Activated naive CD8-positive, alpha-beta T cell treated with anti-CD3 and anti-CD28 coated beads for 36 hours (primary cell): ENCODE measurements at regions not wholly inside any gene's neighbourhood (a gene's known extent, or its start where the extent isn't known, plus 50 kb on each side); places are given as distances from the start of the nearest gene placed in this dataset.
"Not testable (repeated sequence)": the region's sequence is repeated elsewhere in the genome, so short reads cannot be mapped to it uniquely, and the experiment has no call there.

Experiments used
- DNase-seq: peaks from one replicate; pipeline ENCODE4 v3.0.0; 2021
- H3K27ac Mint-ChIP-seq: one replicate; pipeline ENCODE4 v1.8.0; 2022; ENCODE audit warnings: mild to moderate bottlenecking, moderate library complexity, mixed read lengths
- H3K27me3 Mint-ChIP-seq: one replicate; pipeline ENCODE4 v1.8.0; 2022; ENCODE audit warnings: mild to moderate bottlenecking, mixed read lengths
- H3K36me3 Mint-ChIP-seq: one replicate; pipeline ENCODE4 v1.8.0; 2021; ENCODE audit warnings: mild to moderate bottlenecking, mixed read lengths
- H3K4me1 Mint-ChIP-seq: one replicate; pipeline ENCODE4 v1.8.0; 2021; ENCODE audit warnings: mixed read lengths
- H3K4me3 Mint-ChIP-seq: one replicate; pipeline ENCODE4 v1.8.0; 2022; ENCODE audit warnings: mild to moderate bottlenecking, moderate library complexity, mixed read lengths
- H3K9me3 Mint-ChIP-seq: one replicate; pipeline ENCODE4 v1.8.0; 2022; ENCODE audit warnings: mixed read lengths

DNA sequence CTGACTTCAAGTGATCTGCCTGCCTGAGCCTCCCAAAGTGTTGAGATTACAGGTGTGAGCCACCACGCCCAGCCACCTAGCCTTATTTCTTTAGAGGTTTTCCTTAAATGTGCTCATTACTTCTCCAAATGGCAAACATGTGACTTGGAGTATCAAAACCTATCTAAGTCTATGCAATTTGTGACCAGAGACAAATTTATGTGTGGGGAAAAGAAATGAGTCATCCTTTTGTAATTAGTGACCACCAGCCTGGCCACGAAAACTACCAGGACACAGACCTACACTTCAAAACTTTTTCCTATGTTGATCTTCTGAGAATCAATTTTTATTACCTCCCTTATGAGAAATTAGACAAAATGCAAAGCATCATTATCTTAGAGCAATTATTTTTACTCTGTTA lies 64.6 kb upstream of the OGFRL1 start:
- Mint-ChIP-seq H3K9me3 (no peaks in the 10 kb centered on the region), H3K27ac (no peak overlapping the region), H3K4me3 (no peak overlapping the region), H3K36me3 (no peaks in the 10 kb centered on the region), H3K27me3 (no peaks in the 10 kb centered on the region), H3K4me1 (peaks cover 22% of the 10 kb centered on the region)
- no peak for DNase-seq

DNA sequence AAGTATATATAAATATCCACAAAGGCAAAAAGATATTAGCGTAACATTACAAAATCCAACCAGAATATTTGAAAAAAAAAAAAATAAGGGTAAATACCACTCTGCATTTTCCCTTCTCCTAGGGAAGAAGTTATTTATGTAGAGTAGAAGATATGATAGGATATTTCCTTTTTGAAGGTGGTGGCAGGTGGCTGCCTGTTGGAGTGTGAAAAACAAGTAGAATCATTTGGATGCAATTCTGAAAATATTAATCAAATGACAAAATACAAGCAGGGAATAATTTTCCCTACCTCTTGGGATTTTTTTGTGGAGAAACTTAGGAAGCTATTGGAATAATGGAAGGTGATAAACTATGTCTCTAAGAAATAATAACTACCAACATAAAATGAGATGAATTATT lies 62.5 kb upstream of the OGFRL1 start:
- Mint-ChIP-seq H3K4me1 (peaks cover 29% of the 10 kb centered on the region), H3K27me3 (no peaks in the 10 kb centered on the region), H3K9me3 (no peaks in the 10 kb centered on the region), H3K36me3 (no peaks in the 10 kb centered on the region), H3K4me3 (no peak overlapping the region), H3K27ac (no peak overlapping the region)
- no peak for DNase-seq

DNA sequence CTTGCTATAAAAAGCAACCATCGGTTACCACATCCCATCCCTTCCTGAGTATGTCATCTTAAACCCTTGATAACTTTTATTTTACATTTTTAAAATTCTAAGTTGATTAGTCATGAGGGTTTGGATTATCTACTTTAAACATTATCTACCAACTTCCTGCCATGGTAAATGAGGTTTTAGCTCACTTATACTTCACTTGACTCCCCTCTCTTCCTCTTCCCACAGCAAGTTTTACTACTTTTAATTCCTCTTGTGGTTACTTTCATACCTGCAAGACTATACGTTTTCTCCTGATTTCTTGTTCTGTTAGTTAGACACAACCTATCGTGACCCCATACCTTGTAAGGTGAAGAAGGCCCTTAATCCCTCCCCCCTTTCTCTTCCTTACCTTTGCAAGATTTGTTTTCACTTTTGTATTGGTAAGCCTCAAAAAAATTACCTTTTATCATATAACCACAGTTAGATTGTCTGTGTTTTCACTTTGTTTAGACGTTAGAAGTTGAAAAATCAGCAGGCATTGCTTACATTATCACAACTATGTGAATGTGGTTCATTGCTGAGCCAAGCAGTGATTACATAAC lies 60.1 kb upstream of the OGFRL1 start:
- Mint-ChIP-seq H3K27me3 (no peaks in the 10 kb centered on the region), H3K27ac (peak overlapping the region; percentile 43), H3K4me3 (no peak overlapping the region), H3K36me3 (no peaks in the 10 kb centered on the region), H3K9me3 (no peaks in the 10 kb centered on the region), H3K4me1 (peaks cover 25% of the 10 kb centered on the region)
- DNase-seq, result no peak

DNA sequence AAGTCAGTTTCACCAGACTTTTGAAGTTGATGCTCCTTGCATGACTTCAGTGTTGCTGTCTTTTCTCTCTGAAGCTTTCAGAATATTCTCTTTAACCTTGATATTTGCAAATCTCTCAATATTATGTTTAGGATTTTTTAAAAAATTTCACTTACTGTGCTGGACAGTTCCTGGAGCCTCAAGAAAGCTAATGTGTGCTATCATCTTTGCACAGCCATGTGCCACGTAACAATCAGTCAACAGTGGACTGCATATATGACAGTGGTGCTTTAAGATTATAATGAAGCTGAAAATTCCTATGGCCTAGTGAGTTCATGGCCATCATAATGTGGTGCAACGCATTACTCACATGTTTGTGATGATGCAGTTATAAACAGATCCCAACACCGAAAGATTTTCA lies 59.1 kb upstream of the OGFRL1 start:
- Mint-ChIP-seq H3K9me3 (no peaks in the 10 kb centered on the region), H3K27ac (no peak overlapping the region)

DNA sequence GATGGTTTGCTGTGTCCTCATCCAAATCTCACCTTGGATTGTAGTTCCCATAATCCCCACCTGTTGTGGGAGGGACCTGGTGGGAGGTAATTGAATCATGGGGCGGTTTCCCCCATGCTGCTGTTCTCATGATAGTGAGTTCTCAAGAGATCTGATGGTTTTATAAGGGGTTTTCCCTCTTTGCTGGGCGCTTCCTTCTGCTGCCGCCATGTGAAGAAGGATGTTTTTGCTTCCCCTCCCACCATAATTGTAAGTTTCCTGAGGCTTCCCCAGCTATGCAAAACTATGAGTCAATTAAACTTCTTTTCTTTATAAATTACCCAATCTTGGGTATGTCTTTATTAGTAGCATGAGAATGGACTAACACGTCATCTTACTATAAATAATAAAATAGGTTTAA lies 55.7 kb upstream of the OGFRL1 start:
- H3K27me3 Mint-ChIP-seq, DNase-seq, H3K27ac Mint-ChIP-seq, H3K4me3 Mint-ChIP-seq, H3K9me3 Mint-ChIP-seq, H3K36me3 Mint-ChIP-seq: not testable (repeated sequence)
- H3K4me1 Mint-ChIP-seq, result peaks cover 16% of the 10 kb centered on the region

More for the DNA sequence above, 59.1 kb upstream of the OGFRL1 start:
- DNase-seq, result no peak
- Mint-ChIP-seq H3K27me3 (no peaks in the 10 kb centered on the region), H3K4me3 (no peak overlapping the region), H3K36me3 (no peaks in the 10 kb centered on the region), H3K4me1 (peaks cover 25% of the 10 kb centered on the region)

DNA sequence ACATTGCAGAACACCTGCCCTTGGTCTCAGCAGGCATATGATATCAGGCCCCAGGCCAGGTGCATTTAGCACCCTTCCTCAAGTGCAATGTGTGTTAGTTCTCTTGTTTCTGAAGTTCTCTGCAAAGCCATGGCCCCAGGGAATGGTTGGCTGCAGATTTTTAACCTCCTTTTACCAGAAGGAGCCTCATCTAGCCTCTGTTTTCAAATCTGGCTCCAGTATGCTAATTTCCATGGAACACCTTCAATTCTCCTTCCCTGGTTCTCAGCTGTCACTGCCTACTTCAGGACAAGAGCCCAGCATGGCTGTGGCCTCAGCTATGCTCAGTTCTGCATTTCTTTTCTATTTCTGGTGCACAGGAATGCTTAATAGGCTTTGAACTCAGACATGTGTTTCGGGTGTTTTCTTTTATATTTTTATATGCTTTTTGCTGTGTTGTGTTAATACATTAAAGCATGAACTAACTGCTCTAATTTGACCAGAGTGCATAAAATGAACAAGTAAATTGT lies 51.6 kb upstream of the OGFRL1 start:
- Mint-ChIP-seq H3K36me3 (no peaks in the 10 kb centered on the region), H3K27me3 (peaks cover 5% of the 10 kb centered on the region), H3K27ac (no peak overlapping the region), H3K9me3 (no peaks in the 10 kb centered on the region), H3K4me3 (no peak overlapping the region), H3K4me1 (peaks cover 1% of the 10 kb centered on the region)
- DNase-seq, result no peak

DNA sequence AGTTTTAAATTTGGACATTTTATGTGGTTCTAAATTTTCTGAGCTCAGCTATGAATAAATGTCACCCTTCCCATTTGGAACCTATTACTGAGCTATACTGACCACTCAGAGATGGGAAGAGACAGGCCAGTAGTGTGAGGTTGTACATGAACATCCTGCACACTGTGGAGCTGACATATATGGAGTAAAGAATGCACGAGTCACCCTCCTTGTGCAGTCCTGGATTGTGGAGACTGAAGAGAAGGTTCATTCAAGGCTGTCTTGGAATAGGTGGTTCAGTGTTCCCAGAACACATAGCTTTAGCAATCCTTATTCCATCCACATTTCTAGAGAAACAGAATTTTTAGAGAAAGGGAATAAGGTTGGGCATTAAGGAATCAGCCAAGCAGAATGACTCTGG lies 50.3 kb upstream of the OGFRL1 start:
- H3K4me3 Mint-ChIP-seq, result no peak overlapping the region
- H3K4me1 Mint-ChIP-seq, result no peaks in the 10 kb centered on the region
- peaks cover 5% of the 10 kb centered on the region for H3K9me3 Mint-ChIP-seq
- H3K27me3 Mint-ChIP-seq, result peaks cover 5% of the 10 kb centered on the region
- H3K27ac Mint-ChIP-seq, result no peak overlapping the region
- no peaks in the 10 kb centered on the region for H3K36me3 Mint-ChIP-seq
- no peak for DNase-seq
